Ovary (tissue), 3 donors: ENCODE measurements at regions not wholly inside any gene's neighbourhood (a gene's known extent, or its start where the extent isn't known, plus 50 kb on each side); places are given as distances from the start of the nearest gene placed in this dataset.

Experiments used
- CTCF ChIP-seq, 3 donors: fragments of 450-650 bp in 2 of 3; fragments of 200-600 bp in 1 of 3; IDR thresholded peaks; one replicate each; pipeline versions ENCODE4 v1.5.1 to v1.8.0; 2016 to 2022; ENCODE audit warnings: antibody characterized with exemption in 3 of 3, mild to moderate bottlenecking in 1 of 3
- POLR2A ChIP-seq: fragments of 450-650 bp; IDR thresholded peaks from one replicate; pipeline ENCODE4 v1.6.1; 2017; ENCODE audit warnings: antibody characterized with exemption, mild to moderate bottlenecking, moderate library complexity
- donor health status: DM: no; HTN: no; CAD: no.

GRCh38 chr3:150174179-150174578 is 203.5 kb upstream of the PFN2 start:
- no peak for TF ChIP-seq CTCF (IDR thresholded peaks at IDR 0.05)
- no peak for TF ChIP-seq POLR2A
